ENCODE measurements at regions not wholly inside any gene's neighbourhood (a gene's known extent, or its start where the extent isn't known, plus 50 kb on each side); places are given as distances from the start of the nearest gene placed in this dataset.

DNA sequence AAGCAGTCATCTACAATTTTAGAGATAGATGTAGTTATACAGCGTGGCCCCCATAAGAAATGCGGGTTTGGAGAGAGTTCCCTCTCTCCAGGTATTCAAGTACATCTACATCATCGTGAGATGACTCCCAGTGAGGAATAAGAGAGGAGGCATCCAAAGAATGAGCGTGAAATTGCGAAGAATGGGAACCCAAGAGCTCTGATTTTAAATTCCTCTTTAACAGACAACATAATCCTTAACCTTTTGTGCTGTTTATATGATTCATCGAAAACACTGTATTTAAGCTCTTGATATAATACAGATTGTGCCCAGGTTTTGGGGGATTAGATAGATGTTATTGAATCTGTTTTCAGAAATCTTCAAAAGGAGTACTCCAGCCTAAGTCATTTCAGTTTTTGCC is 161.5 kb downstream of the COG6 start:
- Mint-ChIP-seq H3K9me3 (peaks cover 0 to 3% (median 0%) of the 10 kb centered on the region in 7 donors), H3K36me3 (no peaks in the 10 kb centered on the region), H3K4me3 (no peak overlapping the region), H3K27me3 (ENCODE audit: low read depth in 3 of 3) (peaks cover 0 to 6% (median 0%) of the 10 kb centered on the region in 3 donors), H3K4me1 (peaks cover 2% of the 10 kb centered on the region), H3K27ac (no peak overlapping the region)
- TF ChIP-seq, protein P1, sequence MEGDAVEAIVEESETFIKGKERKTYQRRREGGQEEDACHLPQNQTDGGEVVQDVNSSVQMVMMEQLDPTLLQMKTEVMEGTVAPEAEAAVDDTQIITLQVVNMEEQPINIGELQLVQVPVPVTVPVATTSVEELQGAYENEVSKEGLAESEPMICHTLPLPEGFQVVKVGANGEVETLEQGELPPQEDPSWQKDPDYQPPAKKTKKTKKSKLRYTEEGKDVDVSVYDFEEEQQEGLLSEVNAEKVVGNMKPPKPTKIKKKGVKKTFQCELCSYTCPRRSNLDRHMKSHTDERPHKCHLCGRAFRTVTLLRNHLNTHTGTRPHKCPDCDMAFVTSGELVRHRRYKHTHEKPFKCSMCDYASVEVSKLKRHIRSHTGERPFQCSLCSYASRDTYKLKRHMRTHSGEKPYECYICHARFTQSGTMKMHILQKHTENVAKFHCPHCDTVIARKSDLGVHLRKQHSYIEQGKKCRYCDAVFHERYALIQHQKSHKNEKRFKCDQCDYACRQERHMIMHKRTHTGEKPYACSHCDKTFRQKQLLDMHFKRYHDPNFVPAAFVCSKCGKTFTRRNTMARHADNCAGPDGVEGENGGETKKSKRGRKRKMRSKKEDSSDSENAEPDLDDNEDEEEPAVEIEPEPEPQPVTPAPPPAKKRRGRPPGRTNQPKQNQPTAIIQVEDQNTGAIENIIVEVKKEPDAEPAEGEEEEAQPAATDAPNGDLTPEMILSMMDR (IDR thresholded peaks at IDR 0.05): no peak
- H3K36me3 ChIP-seq (replicated peaks in 1 of 2; ENCODE audit: control insufficient read depth in 1 of 2, insufficient read depth in 2 of 2, low read length in 2 of 2): no peaks in the 10 kb centered on the region
- H4K20me1 ChIP-seq (ENCODE audit: insufficient read depth, low read length): no peaks in the 10 kb centered on the region
- H3K9me3 ChIP-seq (replicated peaks in 1 of 2; ENCODE audit: control insufficient read depth in 1 of 2, insufficient read depth in 1 of 2, low read length in 2 of 2): no peaks in the 10 kb centered on the region
- H3K4me2 ChIP-seq (replicated peaks; ENCODE audit: extremely low read depth, low read length, poor library complexity, severe bottlenecking): no peak overlapping the region
- H3K4me1 ChIP-seq (ENCODE audit: control insufficient read depth in 1 of 2, insufficient read depth in 2 of 2, low read length in 2 of 2): no peaks in the 10 kb centered on the region
- no peak overlapping the region for H3K27ac ChIP-seq (ENCODE audit: low read depth in 1 of 2, low read length in 2 of 2)
- H2AFZ ChIP-seq (ENCODE audit: insufficient read depth, low read depth, low read length, poor library complexity, severe bottlenecking): no peak overlapping the region
- intact Hi-C loops (cut with micrococcal nuclease): no loop called here
- no peaks in the 10 kb centered on the region for H3K79me2 ChIP-seq (ENCODE audit: insufficient read depth, low read length)
- WGBS (ENCODE audit: insufficient coverage): no CpG with 5 or more reads among the region's 6 CpGs
- no peak overlapping the region for H3K9ac ChIP-seq (ENCODE audit: insufficient read depth, low read length, poor library complexity, severe bottlenecking)
- no peaks in the 10 kb centered on the region for H3K27me3 ChIP-seq (ENCODE audit: control insufficient read depth in 2 of 2, insufficient read depth in 2 of 2, low read length in 2 of 2)
- DNase-seq: no peak
- H3K4me3 ChIP-seq (replicated peaks in 1 of 3; ENCODE audit: low read depth in 2 of 3, low read length in 3 of 3): no peak overlapping the region

DNA sequence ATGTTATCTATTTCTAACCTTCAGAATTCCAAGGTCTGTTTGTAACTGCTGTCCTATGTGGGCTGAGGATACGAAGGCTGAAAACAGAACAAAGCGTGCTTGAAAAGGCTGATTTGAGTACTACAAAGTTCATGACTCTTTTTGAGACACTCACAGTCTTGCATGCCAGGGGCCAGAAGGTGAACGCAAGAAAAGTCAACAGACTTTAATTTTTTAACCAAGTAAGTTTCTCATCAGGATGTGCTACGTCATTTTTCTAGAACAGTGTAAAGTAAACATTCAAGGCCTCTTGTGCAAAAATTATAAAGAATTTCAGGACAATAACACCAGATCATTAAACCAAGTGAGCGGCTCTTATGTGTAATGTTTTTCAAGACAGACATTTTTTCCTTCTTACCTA is 163.5 kb downstream of the COG6 start:
- Histone ChIP-seq H3K36me3 (replicated peaks in 1 of 2; ENCODE audit: control insufficient read depth in 1 of 2, insufficient read depth in 2 of 2, low read length in 2 of 2) (no peaks in the 10 kb centered on the region), H4K20me1 (ENCODE audit: insufficient read depth, low read length) (no peaks in the 10 kb centered on the region), H3K4me2 (replicated peaks; ENCODE audit: extremely low read depth, low read length, poor library complexity, severe bottlenecking) (no peak overlapping the region), H3K4me1 (ENCODE audit: control insufficient read depth in 1 of 2, insufficient read depth in 2 of 2, low read length in 2 of 2) (no peaks in the 10 kb centered on the region), H3K27me3 (ENCODE audit: control insufficient read depth in 2 of 2, insufficient read depth in 2 of 2, low read length in 2 of 2) (no peaks in the 10 kb centered on the region), H3K4me3 (replicated peaks in 1 of 3; ENCODE audit: low read depth in 2 of 3, low read length in 3 of 3) (no peak overlapping the region), H3K79me2 (ENCODE audit: insufficient read depth, low read length) (no peaks in the 10 kb centered on the region), H2AFZ (ENCODE audit: insufficient read depth, low read depth, low read length, poor library complexity, severe bottlenecking) (no peak overlapping the region), H3K27ac (ENCODE audit: low read depth in 1 of 2, low read length in 2 of 2) (no peak overlapping the region), H3K9ac (ENCODE audit: insufficient read depth, low read length, poor library complexity, severe bottlenecking) (no peak overlapping the region), H3K9me3 (replicated peaks in 1 of 2; ENCODE audit: control insufficient read depth in 1 of 2, insufficient read depth in 1 of 2, low read length in 2 of 2) (no peaks in the 10 kb centered on the region)
- H3K4me1 Mint-ChIP-seq: peaks cover 3% of the 10 kb centered on the region
- H3K9me3 Mint-ChIP-seq: peaks cover 0 to 2% (median 0%) of the 10 kb centered on the region in 7 donors
- H3K4me3 Mint-ChIP-seq: no peak overlapping the region
- H3K36me3 Mint-ChIP-seq: no peaks in the 10 kb centered on the region
- intact Hi-C loops (cut with micrococcal nuclease): no loop called here
- no peak for DNase-seq
- no peak overlapping the region for H3K27ac Mint-ChIP-seq
- TF ChIP-seq, protein P1 (IDR thresholded peaks at IDR 0.05): no peak
- 100% methylated on average over 1 of the region's 5 CpGs for WGBS (ENCODE audit: insufficient coverage)
- peaks cover 0 to 6% (median 0%) of the 10 kb centered on the region in 3 donors for H3K27me3 Mint-ChIP-seq (ENCODE audit: low read depth in 3 of 3)
